Testis (tissue), 2 donors: ENCODE measurements at regions not wholly inside any gene's neighbourhood (a gene's known extent, or its start where the extent isn't known, plus 50 kb on each side); places are given as distances from the start of the nearest gene placed in this dataset.
"Not testable (repeated sequence)": the region's sequence is repeated elsewhere in the genome, so short reads cannot be mapped to it uniquely, and the experiment has no call there.

Source experiments
- CTCF ChIP-seq, 3 experiments: fragments of 450-650 bp in 2 of 3; fragments of 200-600 bp in 1 of 3; sonication (generic) in 1 of 3; IDR thresholded peaks; one replicate each; pipeline ENCODE4 v1.5.1; 2016 to 2019; ENCODE audit warnings: antibody characterized with exemption in 3 of 3, mild to moderate bottlenecking in 2 of 3, moderate library complexity in 1 of 3
- POLR2A ChIP-seq: fragments of 450-650 bp; IDR thresholded peaks from one replicate; pipeline ENCODE4 v1.6.1; 2017; ENCODE audit warnings: antibody characterized with exemption, mild to moderate bottlenecking, moderate library complexity

GRCh38 chr4:143791693-143792092 lies 91.2 kb upstream of the FREM3 start:
- not testable (repeated sequence) for TF ChIP-seq CTCF (IDR thresholded peaks at IDR 0.05); POLR2A
